Gastrocnemius medialis (tissue), 4 donors: ENCODE measurements at regions not wholly inside any gene's neighbourhood (a gene's known extent, or its start where the extent isn't known, plus 50 kb on each side); places are given as distances from the start of the nearest gene placed in this dataset.

Source experiments
- ATAC-seq, 2 donors: fragments of 150-250 bp; one replicate each; pipeline ENCODE4 v1.9.1; 2016
- DNase-seq, 2 donors: peaks; one replicate each; pipeline ENCODE4 v3.0.0-alpha.2; 2019
- H3K27ac ChIP-seq, 4 donors: fragments of 200-600 bp; sonication (generic); 1 replicate in 1 of 4; 2 replicates in 3 of 4; pipeline ENCODE4 v1.5.1; 2016 to 2018; ENCODE audit warnings: mild to moderate bottlenecking in 2 of 4, moderate library complexity in 1 of 4
- H3K27me3 ChIP-seq, 3 donors: fragments of 200-600 bp; sonication (generic) in 2 of 3; 1 replicate in 1 of 3; 2 replicates in 2 of 3; pipeline versions ENCODE4 v1.5.1 to v1.6.0; 2016 to 2019; ENCODE audit warnings: mild to moderate bottlenecking in 1 of 3, moderate library complexity in 1 of 3
- H3K36me3 ChIP-seq, 2 donors: fragments of 200-600 bp; sonication (generic) in 1 of 2; one replicate each; pipeline ENCODE4 v1.5.1; 2017 to 2018
- H3K4me1 ChIP-seq, 2 donors: fragments of 200-600 bp; sonication (generic) in 1 of 2; one replicate each; pipeline ENCODE4 v1.5.1; 2016 to 2017; ENCODE audit warnings: mild to moderate bottlenecking in 2 of 2
- H3K4me3 ChIP-seq, 4 donors: fragments of 200-600 bp; sonication (generic) in 3 of 4; 1 replicate in 1 of 4; 2 replicates in 3 of 4; pipeline ENCODE4 v1.5.1; 2016 to 2019; ENCODE audit warnings: mild to moderate bottlenecking in 2 of 4
- H3K9me3 ChIP-seq, 3 donors: fragments of 200-600 bp; sonication (generic) in 2 of 3; 1 replicate in 1 of 3; 2 replicates in 2 of 3; pipeline ENCODE4 v1.5.1; 2016 to 2019
- POLR2A ChIP-seq, 2 donors: fragments of 450-650 bp; IDR thresholded peaks; one replicate each; pipeline ENCODE4 v1.6.1; 2017; ENCODE audit warnings: antibody characterized with exemption in 2 of 2, mild to moderate bottlenecking in 2 of 2, moderate library complexity in 2 of 2
- in situ Hi-C, 4 donors: fragments of 200-750 bp; cut with MboI; loops; one replicate each; pipeline versions ENCODE4 v1.15.0 to v1.8.0; 2017; ENCODE audit warnings: low sequenced_read_pairs in 4 of 4
- intact Hi-C: fragments of 100-400 bp; cut with DNase I; formaldehyde crosslinking; loops from one replicate; pipeline ENCODE4 v1.15.1; 2023; ENCODE audit warnings: low total_unique reads
- TF ChIP-seq, protein P1 (sequence below), 5 experiments: fragments of 450-650 bp in 3 of 5; fragments of 200-600 bp in 2 of 5; sonication (generic) in 2 of 5; IDR thresholded peaks in 4 of 5; conservative IDR thresholded peaks in 1 of 5; 1 replicate in 4 of 5; 2 replicates in 1 of 5; pipeline ENCODE4 v1.5.1; 2016 to 2019; ENCODE audit warnings: antibody characterized with exemption in 5 of 5, mild to moderate bottlenecking in 3 of 5, moderate library complexity in 3 of 5

DNA sequence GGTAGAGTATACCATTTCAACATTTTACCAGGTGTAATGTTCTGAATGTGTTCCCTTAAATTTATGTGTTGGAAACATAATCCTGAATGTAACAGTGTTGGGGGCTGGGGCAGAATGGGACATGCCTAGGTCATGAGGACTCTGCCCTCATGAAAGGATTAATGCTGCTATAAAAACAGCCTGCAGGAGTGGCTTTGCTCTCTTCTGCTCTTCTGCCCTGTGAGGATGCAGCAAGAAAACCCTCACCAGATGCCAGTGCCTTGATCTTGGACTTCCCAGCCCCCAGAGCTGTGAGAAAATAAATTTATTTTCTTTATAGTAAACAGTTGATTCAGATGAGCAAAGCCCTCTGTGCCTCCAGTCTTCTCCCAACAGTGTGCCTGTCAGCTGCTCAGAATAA lies 326.0 kb upstream of the ONECUT1 start:
- Histone ChIP-seq H3K9me3 (no peaks in the 10 kb centered on the region), H3K4me1 (no peaks in the 10 kb centered on the region), H3K36me3 (no peaks in the 10 kb centered on the region), H3K27me3 (no peaks in the 10 kb centered on the region), H3K4me3 (no peak overlapping the region), H3K27ac (no peak overlapping the region)
- in situ Hi-C loops (loop anchor here in 1 of 4 donors (25.0 kb wide), 1 partner anchor 96 kb away; no protein-coding TSS in a partner anchor), intact Hi-C loops (no loop called here)
- no peak for DNase-seq
- no peak for ATAC-seq
- no peak for TF ChIP-seq POLR2A (IDR thresholded peaks at IDR 0.05)
- TF ChIP-seq, protein P1, sequence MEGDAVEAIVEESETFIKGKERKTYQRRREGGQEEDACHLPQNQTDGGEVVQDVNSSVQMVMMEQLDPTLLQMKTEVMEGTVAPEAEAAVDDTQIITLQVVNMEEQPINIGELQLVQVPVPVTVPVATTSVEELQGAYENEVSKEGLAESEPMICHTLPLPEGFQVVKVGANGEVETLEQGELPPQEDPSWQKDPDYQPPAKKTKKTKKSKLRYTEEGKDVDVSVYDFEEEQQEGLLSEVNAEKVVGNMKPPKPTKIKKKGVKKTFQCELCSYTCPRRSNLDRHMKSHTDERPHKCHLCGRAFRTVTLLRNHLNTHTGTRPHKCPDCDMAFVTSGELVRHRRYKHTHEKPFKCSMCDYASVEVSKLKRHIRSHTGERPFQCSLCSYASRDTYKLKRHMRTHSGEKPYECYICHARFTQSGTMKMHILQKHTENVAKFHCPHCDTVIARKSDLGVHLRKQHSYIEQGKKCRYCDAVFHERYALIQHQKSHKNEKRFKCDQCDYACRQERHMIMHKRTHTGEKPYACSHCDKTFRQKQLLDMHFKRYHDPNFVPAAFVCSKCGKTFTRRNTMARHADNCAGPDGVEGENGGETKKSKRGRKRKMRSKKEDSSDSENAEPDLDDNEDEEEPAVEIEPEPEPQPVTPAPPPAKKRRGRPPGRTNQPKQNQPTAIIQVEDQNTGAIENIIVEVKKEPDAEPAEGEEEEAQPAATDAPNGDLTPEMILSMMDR (IDR thresholded peaks at IDR 0.05 in 4 of 5, conservative IDR thresholded peaks at IDR 0.05 in 1 of 5): no peak

DNA sequence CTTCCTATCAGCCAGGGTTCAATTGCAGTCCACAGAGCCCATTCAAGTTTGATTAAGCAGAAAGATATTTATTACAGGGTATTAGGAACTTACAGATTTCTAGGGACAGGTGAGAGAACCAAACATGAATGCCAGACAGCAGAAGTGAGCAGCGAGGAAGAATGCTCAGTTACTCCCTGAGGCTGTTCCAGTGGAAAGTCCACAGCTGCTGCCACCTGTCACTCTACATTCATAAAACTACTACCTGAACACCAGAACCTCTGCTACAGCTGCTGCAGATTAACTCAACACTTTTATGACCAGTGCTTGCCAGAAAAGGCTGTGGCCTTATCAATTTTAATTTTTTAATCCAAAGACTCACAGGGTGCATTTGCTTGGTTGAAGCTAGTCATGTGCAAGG lies 325.4 kb upstream of the ONECUT1 start:
- TF ChIP-seq, protein P1 (IDR thresholded peaks at IDR 0.05 in 4 of 5, conservative IDR thresholded peaks at IDR 0.05 in 1 of 5): no peak
- no peak for TF ChIP-seq POLR2A (IDR thresholded peaks at IDR 0.05)
- Histone ChIP-seq H3K36me3 (no peaks in the 10 kb centered on the region), H3K9me3 (no peaks in the 10 kb centered on the region), H3K4me3 (no peak overlapping the region), H3K4me1 (no peaks in the 10 kb centered on the region), H3K27me3 (no peaks in the 10 kb centered on the region), H3K27ac (no peak overlapping the region)
- in situ Hi-C loops: loop anchor here in 1 of 4 donors (25.0 kb wide), 1 partner anchor 97 kb away; no protein-coding TSS in a partner anchor
- ATAC-seq (no peak), DNase-seq (no peak)
- intact Hi-C loops: no loop called here

DNA sequence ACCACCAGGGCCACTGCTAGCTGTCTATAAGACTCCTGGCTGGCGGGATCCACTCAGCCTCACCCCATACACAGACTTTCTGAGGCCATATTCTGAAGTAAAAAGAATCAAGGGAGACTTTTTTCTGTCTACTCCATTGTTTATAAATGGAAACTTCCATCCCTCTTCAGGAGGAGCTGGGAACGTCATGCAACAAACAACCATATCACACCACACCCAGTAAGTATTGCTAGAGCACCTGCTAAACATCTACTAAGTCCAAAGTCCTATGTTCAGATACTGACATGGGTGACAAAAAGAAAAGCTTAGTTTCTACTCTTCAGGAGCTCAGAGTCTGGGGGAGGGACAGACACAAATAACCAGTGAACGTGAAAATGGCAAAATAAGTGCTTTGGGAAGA lies 324.8 kb upstream of the ONECUT1 start:
- no peaks in the 10 kb centered on the region for H3K9me3 ChIP-seq
- H3K27ac ChIP-seq: no peak overlapping the region
- ATAC-seq: no peak
- TF ChIP-seq POLR2A (IDR thresholded peaks at IDR 0.05): no peak
- TF ChIP-seq, protein P1 (IDR thresholded peaks at IDR 0.05 in 4 of 5, conservative IDR thresholded peaks at IDR 0.05 in 1 of 5): no peak
- in situ Hi-C loops (loop anchor here in 1 of 4 donors (25.0 kb wide), 1 partner anchor 97 kb away; no protein-coding TSS in a partner anchor), intact Hi-C loops (no loop called here)
- H3K27me3 ChIP-seq: no peaks in the 10 kb centered on the region
- H3K4me1 ChIP-seq: no peaks in the 10 kb centered on the region
- H3K36me3 ChIP-seq: no peaks in the 10 kb centered on the region
- DNase-seq: no peak
- no peak overlapping the region for H3K4me3 ChIP-seq

DNA sequence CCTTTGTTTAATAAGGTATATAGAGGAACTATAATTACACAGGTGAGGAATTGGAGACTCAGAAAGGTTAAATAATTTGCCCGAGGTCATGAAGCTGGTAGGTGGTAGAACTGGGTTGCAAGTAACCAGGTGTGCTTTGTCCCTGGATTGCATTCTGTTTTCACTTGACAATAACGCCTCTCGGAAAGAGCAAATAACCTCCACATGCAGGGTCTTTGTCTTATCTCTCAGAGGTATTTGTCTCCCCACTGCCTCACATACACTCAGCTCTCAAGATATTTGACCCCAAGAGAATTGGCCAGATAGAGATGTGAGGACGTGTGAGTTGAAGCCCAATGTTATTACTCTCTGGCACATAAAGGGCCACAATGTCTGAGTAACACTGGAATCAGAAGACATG lies 320.9 kb upstream of the ONECUT1 start:
- DNase-seq (no peak), ATAC-seq (no peak)
- Histone ChIP-seq H3K9me3 (no peaks in the 10 kb centered on the region), H3K4me1 (no peaks in the 10 kb centered on the region), H3K36me3 (no peaks in the 10 kb centered on the region), H3K27ac (no peak overlapping the region), H3K27me3 (no peaks in the 10 kb centered on the region), H3K4me3 (no peak overlapping the region)
- TF ChIP-seq POLR2A (IDR thresholded peaks at IDR 0.05): no peak
- TF ChIP-seq, protein P1 (IDR thresholded peaks at IDR 0.05 in 4 of 5, conservative IDR thresholded peaks at IDR 0.05 in 1 of 5): no peak
- in situ Hi-C loops (loop anchor here in 1 of 4 donors (25.0 kb wide), 1 partner anchor 101 kb away; no protein-coding TSS in a partner anchor), intact Hi-C loops (no loop called here)

DNA sequence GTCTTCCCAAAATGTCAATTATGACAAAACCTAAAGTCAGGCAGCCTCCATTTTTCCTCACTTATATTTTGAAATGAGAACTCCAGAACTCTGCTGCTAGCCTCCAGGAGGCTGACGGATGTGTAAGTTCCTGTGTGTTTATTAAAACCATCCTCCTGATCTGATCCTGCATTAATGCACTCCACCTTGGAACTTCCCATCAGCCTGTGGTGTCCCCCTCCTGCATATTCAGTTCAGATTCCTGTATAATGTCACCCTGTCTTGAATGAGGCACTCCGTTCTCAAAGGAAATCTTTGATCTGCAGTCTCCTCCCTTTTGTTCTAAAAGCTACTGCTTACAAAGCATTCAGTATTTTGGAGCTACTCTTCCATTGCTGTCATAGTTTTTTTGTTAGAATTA lies 318.2 kb upstream of the ONECUT1 start:
- Histone ChIP-seq H3K9me3 (no peaks in the 10 kb centered on the region), H3K4me3 (no peak overlapping the region), H3K36me3 (no peaks in the 10 kb centered on the region), H3K27ac (no peak overlapping the region), H3K4me1 (no peaks in the 10 kb centered on the region), H3K27me3 (no peaks in the 10 kb centered on the region)
- ATAC-seq: no peak
- no peak for DNase-seq
- intact Hi-C loops: no loop called here
- no peak for TF ChIP-seq POLR2A (IDR thresholded peaks at IDR 0.05)
- TF ChIP-seq, protein P1 (IDR thresholded peaks at IDR 0.05 in 4 of 5, conservative IDR thresholded peaks at IDR 0.05 in 1 of 5): no peak
- in situ Hi-C loops: loop anchor here in 1 of 4 donors (25.0 kb wide), 1 partner anchor 104 kb away; no protein-coding TSS in a partner anchor
